IPS-18a (cell line): ENCODE measurements at regions not wholly inside any gene's neighbourhood (a gene's known extent, or its start where the extent isn't known, plus 50 kb on each side); places are given as distances from the start of the nearest gene placed in this dataset.

Source experiments
- H3K27ac ChIP-seq: one replicate; pipeline ENCODE4 v1.5.1; 2013; ENCODE audit warnings: low read length
- H3K27me3 ChIP-seq: one replicate; pipeline ENCODE4 v1.6.1; 2013; ENCODE audit warnings: mild to moderate bottlenecking, low read length; ENCODE audit not compliant: control insufficient read depth, insufficient read depth
- H3K36me3 ChIP-seq: one replicate; pipeline ENCODE4 v1.6.1; 2013; ENCODE audit warnings: low read depth, low read length; ENCODE audit not compliant: control insufficient read depth
- H3K4me1 ChIP-seq: one replicate; pipeline ENCODE4 v1.6.1; 2013; ENCODE audit warnings: low read depth, low read length; ENCODE audit not compliant: control insufficient read depth
- H3K4me3 ChIP-seq: one replicate; pipeline ENCODE4 v1.5.1; 2013; ENCODE audit warnings: low read length
- H3K9ac ChIP-seq: one replicate; pipeline ENCODE4 v1.6.1; 2013; ENCODE audit warnings: mild to moderate bottlenecking, low read length, moderate library complexity
- H3K9me3 ChIP-seq: one replicate; pipeline ENCODE4 v1.6.1; 2013; ENCODE audit warnings: low read depth, low read length; ENCODE audit not compliant: control insufficient read depth

DNA sequence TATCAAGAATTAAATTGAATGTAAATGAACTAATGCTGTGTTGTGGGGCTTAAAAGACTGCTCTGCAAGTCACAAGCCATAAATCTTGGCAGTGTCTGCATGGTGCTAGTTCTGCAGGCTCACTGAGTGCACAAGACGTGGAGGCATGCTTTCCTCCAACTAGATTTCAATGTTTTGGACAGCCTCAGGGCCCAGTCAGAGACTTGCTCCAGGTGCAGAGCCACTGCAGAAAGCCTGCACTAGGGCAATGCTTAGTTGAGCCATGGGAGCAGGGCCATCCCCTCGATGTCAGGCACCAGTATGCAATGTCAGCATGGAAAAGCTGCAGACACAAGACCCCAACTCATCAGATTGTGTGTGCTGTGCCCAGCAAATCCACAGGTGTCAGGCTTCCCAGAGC lies 234.5 kb upstream of the CDIN1 start:
- Histone ChIP-seq H3K36me3 (no peaks in the 10 kb centered on the region), H3K9me3 (no peaks in the 10 kb centered on the region), H3K4me3 (no peak overlapping the region), H3K27ac (no peak overlapping the region), H3K4me1 (no peaks in the 10 kb centered on the region), H3K9ac (no peak overlapping the region), H3K27me3 (no peaks in the 10 kb centered on the region)

DNA sequence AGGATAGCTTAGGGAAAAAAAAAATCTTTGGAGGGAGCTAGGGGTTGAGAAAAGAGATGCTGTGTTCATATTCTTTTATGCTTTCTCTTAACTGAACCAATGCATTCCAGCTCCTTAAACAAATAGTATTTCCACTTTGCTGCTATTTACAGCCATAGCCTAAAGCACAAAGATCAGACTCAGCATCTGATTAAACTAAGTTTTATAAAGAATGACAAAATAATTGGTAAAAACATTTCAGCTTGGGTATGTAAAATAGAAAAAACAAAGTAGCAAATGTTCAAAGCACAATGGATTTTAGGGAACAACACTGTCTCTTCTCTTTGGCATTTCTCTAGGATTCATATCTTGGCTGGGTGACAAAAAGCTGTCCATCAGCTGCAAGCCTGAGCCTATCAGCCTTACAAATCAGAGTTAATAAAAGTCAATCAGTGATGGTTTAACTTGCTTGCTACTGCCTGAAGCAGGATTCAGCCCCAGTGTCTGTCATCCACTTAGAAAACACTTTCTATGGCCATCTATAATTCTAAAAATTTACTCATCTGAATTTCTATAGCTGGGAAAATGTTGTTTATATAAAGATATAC lies 232.1 kb upstream of the CDIN1 start:
- Histone ChIP-seq H3K36me3 (no peaks in the 10 kb centered on the region), H3K4me3 (no peak overlapping the region), H3K9me3 (no peaks in the 10 kb centered on the region), H3K9ac (no peak overlapping the region), H3K27ac (no peak overlapping the region), H3K4me1 (no peaks in the 10 kb centered on the region), H3K27me3 (no peaks in the 10 kb centered on the region)

- H3K9ac ChIP-seq = no peak overlapping the region
- H3K27ac ChIP-seq = no peak overlapping the region
- H3K27me3 ChIP-seq = no peaks in the 10 kb centered on the region
- H3K4me1 ChIP-seq = no peaks in the 10 kb centered on the region
- no peak overlapping the region for H3K4me3 ChIP-seq
- H3K36me3 ChIP-seq = no peaks in the 10 kb centered on the region
- no peaks in the 10 kb centered on the region for H3K9me3 ChIP-seq
Measured at GRCh38 chr15:36356466-36356865, 223.0 kb upstream of the CDIN1 start.

DNA sequence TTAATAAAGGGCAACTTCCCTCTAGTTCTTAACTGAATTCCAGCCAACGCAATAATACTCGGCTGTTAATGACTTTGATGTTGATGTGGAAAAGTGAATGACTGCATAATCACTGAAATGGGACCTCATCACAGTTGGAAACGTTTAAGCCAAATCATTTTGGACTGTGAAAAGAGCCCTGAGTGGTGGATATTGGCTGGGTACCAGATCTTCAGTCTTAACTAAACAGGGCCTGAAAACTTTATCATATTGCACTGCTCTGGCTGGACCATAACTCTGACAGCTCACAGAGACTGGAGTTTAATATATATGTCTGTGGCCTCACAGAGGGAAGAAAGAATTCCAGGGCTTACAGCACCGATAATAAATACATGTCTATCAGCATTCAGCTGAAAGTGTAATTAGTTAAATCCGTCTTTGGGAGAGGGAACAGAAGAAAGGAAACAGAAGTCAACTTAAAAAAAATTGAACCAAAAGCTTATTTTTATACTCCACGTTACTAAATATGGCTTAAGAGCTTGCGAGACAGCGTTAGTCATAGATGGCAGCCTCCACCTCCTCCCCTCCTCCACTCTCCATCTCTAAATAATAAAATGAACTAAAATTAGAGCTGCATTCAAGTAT lies 222.3 kb upstream of the CDIN1 start:
- Histone ChIP-seq H3K27me3 (no peaks in the 10 kb centered on the region), H3K9ac (no peak overlapping the region), H3K27ac (no peak overlapping the region), H3K4me3 (no peak overlapping the region), H3K4me1 (no peaks in the 10 kb centered on the region), H3K36me3 (no peaks in the 10 kb centered on the region), H3K9me3 (no peaks in the 10 kb centered on the region)

DNA sequence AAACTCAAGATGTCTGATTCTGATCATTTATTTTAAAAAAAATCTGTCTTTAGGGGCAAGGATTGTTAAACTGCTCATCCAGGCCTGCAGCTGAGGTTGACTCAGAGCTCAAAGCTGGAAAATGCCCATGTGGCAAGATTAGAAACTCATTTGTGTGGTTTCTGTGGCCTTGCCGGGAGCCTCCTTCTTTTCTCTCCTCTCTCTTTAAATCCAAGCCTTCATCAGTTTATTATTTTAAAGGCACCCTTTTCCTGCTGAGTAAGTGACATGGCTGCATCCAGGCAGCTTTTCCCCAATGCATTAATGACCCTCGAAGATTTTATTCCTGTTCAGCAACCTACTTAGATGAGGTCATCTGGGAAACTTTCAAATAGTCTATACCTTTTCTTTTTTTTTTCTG lies 221.3 kb upstream of the CDIN1 start:
- Histone ChIP-seq H3K9ac (no peak overlapping the region), H3K36me3 (no peaks in the 10 kb centered on the region), H3K4me1 (no peaks in the 10 kb centered on the region), H3K27ac (no peak overlapping the region), H3K4me3 (no peak overlapping the region), H3K27me3 (no peaks in the 10 kb centered on the region), H3K9me3 (no peaks in the 10 kb centered on the region)

- Histone ChIP-seq H3K36me3 (no peaks in the 10 kb centered on the region), H3K4me3 (no peak overlapping the region), H3K9ac (no peak overlapping the region), H3K9me3 (no peaks in the 10 kb centered on the region), H3K27me3 (no peaks in the 10 kb centered on the region), H3K27ac (no peak overlapping the region), H3K4me1 (no peaks in the 10 kb centered on the region)
Measured at GRCh38 chr15:36358523-36358922, 220.9 kb upstream of the CDIN1 start.

DNA sequence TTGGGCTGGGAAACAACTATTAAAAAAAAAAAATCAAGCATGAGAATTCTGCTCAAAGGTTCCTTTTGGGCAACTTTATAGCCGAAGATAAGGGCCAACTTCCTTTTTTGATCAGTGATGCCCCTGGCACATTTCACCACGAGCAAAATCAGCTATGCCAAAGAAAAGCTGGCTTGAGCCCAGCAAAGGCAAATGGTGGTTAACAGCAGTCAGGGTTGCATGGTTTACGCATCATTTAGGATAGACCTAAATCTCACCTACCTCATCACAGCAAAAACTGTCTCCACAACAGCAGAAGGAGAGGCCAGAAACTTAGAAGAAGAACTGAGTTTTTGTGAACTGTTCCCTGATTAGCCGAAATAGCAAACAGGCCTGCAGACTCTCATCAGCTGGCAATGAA lies 220.1 kb upstream of the CDIN1 start:
- Histone ChIP-seq H3K27me3 (no peaks in the 10 kb centered on the region), H3K4me1 (no peaks in the 10 kb centered on the region), H3K4me3 (no peak overlapping the region), H3K36me3 (no peaks in the 10 kb centered on the region), H3K9ac (no peak overlapping the region), H3K9me3 (no peaks in the 10 kb centered on the region), H3K27ac (no peak overlapping the region)

GRCh38 chr15:36361351-36361870 lies 218.0 kb upstream of the CDIN1 start:
- no peak overlapping the region for H3K4me3 ChIP-seq
- no peak overlapping the region for H3K9ac ChIP-seq
- H3K27me3 ChIP-seq = no peaks in the 10 kb centered on the region
- H3K27ac ChIP-seq = no peak overlapping the region
- no peaks in the 10 kb centered on the region for H3K36me3 ChIP-seq
- no peaks in the 10 kb centered on the region for H3K9me3 ChIP-seq
- H3K4me1 ChIP-seq = no peaks in the 10 kb centered on the region

GRCh38 chr15:36362509-36362915 lies 216.9 kb upstream of the CDIN1 start:
- Histone ChIP-seq H3K9ac (no peak overlapping the region), H3K27ac (no peak overlapping the region), H3K4me3 (no peak overlapping the region), H3K36me3 (no peaks in the 10 kb centered on the region), H3K4me1 (no peaks in the 10 kb centered on the region), H3K9me3 (no peaks in the 10 kb centered on the region), H3K27me3 (no peaks in the 10 kb centered on the region)

DNA sequence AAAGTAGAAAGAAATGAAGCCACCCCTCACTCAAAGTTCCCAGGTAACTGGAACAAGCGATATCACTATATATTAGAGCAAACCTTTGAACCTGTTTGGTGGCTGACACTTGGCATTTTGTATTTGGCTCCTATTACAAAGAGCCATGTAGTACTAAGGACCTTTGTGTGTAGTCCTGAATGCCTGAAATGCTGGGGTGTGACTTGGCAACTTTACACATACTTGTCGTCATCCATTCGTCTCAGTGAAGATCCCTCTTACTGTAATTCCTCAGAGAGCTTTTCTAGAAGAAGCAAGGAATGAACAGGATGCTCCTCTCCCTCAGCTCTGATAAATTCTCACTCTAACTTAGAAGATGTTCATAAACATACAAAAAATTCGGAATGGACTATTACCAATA lies 216.1 kb upstream of the CDIN1 start:
- no peaks in the 10 kb centered on the region for H3K36me3 ChIP-seq
- H3K27me3 ChIP-seq = no peaks in the 10 kb centered on the region
- no peak overlapping the region for H3K9ac ChIP-seq
- no peak overlapping the region for H3K27ac ChIP-seq
- no peak overlapping the region for H3K4me3 ChIP-seq
- no peaks in the 10 kb centered on the region for H3K4me1 ChIP-seq
- H3K9me3 ChIP-seq = no peaks in the 10 kb centered on the region

GRCh38 chr15:36364377-36364776 lies 215.0 kb upstream of the CDIN1 start:
- H3K4me1 ChIP-seq = no peaks in the 10 kb centered on the region
- no peaks in the 10 kb centered on the region for H3K9me3 ChIP-seq
- no peak overlapping the region for H3K27ac ChIP-seq
- no peak overlapping the region for H3K4me3 ChIP-seq
- H3K27me3 ChIP-seq = no peaks in the 10 kb centered on the region
- H3K36me3 ChIP-seq = no peaks in the 10 kb centered on the region
- no peak overlapping the region for H3K9ac ChIP-seq

GRCh38 chr15:36365963-36366362 lies 213.5 kb upstream of the CDIN1 start:
- Histone ChIP-seq H3K4me1 (no peaks in the 10 kb centered on the region), H3K27me3 (no peaks in the 10 kb centered on the region)

More at GRCh38 chr15:36365963-36366362, 213.5 kb upstream of the CDIN1 start:
- Histone ChIP-seq H3K9ac (no peak overlapping the region), H3K4me3 (no peak overlapping the region), H3K27ac (no peak overlapping the region), H3K36me3 (no peaks in the 10 kb centered on the region), H3K9me3 (no peaks in the 10 kb centered on the region)
